HepG2 (cell line): ENCODE measurements at regions not wholly inside any gene's neighbourhood (a gene's known extent, or its start where the extent isn't known, plus 50 kb on each side); places are given as distances from the start of the nearest gene placed in this dataset.
A peak's percentile ranks its signal among the peaks of the same experiment; 100 is the strongest.

Experiments used
- DNMT3B ChIP-seq: conservative IDR thresholded peaks from 2 replicates; pipeline ENCODE4 v1.6.1; 2016; ENCODE audit warnings: missing biosample characterization, control low read depth
- EP300 ChIP-seq, 3 experiments: sonication (generic) in 1 of 3; formaldehyde crosslinking in 1 of 3; IDR thresholded peaks; 2 replicates each; pipeline versions ENCODE4 v1.5.1 to v1.6.1; 2011 to 2020; ENCODE audit warnings: low read depth in 2 of 3, low read length in 2 of 3, borderline replicate concordance in 1 of 3, improper control_type of control experiment in 1 of 3, mild to moderate bottlenecking in 1 of 3, missing genetic modification reagents in 1 of 3, moderate library complexity in 1 of 3
- MTF2 ChIP-seq: sonication (generic); formaldehyde crosslinking; IDR thresholded peaks from 2 replicates; pipeline ENCODE4 v1.5.0; 2020; ENCODE audit warnings: missing genetic modification reagents, borderline replicate concordance
- NRL ChIP-seq: sonication (generic); formaldehyde crosslinking; IDR thresholded peaks from 2 replicates; pipeline ENCODE4 v1.5.0; 2020; ENCODE audit warnings: missing genetic modification reagents, mild to moderate bottlenecking, moderate library complexity, borderline replicate concordance
- SIN3B ChIP-seq: fragments of 150-350 bp; IDR thresholded peaks from 2 replicates; pipeline ENCODE4 v1.6.1; 2014; ENCODE audit warnings: low read length
- SMYD3 ChIP-seq: sonication (generic); formaldehyde crosslinking; IDR thresholded peaks from 2 replicates; pipeline ENCODE4 v1.8.1; 2023; ENCODE audit warnings: mild to moderate bottlenecking, missing genetic modification reagents
- ZFY ChIP-seq: sonication (generic); formaldehyde crosslinking; IDR thresholded peaks from 2 replicates; pipeline ENCODE4 v1.4.0; 2020; ENCODE audit warnings: missing genetic modification reagents
- ZNF446 ChIP-seq: sonication (generic); formaldehyde crosslinking; IDR thresholded peaks from 2 replicates; pipeline ENCODE4 v1.5.0; 2020; ENCODE audit warnings: mild to moderate bottlenecking, missing genetic modification reagents
- ZNF720 ChIP-seq: sonication (generic); formaldehyde crosslinking; IDR thresholded peaks from 2 replicates; pipeline ENCODE4 v1.4.0; 2020; ENCODE audit warnings: missing genetic modification reagents
- ZNF777 ChIP-seq: sonication (generic); formaldehyde crosslinking; IDR thresholded peaks from 2 replicates; pipeline ENCODE4 v1.4.0; 2020; ENCODE audit warnings: missing genetic modification reagents
- ZNF780A ChIP-seq: sonication (generic); formaldehyde crosslinking; IDR thresholded peaks from 2 replicates; pipeline ENCODE4 v1.8.0; 2022; ENCODE audit warnings: mild to moderate bottlenecking, missing genetic modification reagents, moderate library complexity
- ZNF816 ChIP-seq: sonication (generic); formaldehyde crosslinking; IDR thresholded peaks from 2 replicates; pipeline ENCODE4 v1.8.0; 2022; ENCODE audit warnings: missing genetic modification reagents, mild to moderate bottlenecking, borderline replicate concordance
- ZSCAN21 ChIP-seq: sonication (generic); formaldehyde crosslinking; IDR thresholded peaks from 2 replicates; pipeline ENCODE4 v1.8.0; 2022; ENCODE audit warnings: mild to moderate bottlenecking, missing genetic modification reagents, moderate library complexity, borderline replicate concordance
- TF ChIP-seq, protein P1 (sequence below): sonication (generic); formaldehyde crosslinking; IDR thresholded peaks from 2 replicates; pipeline ENCODE4 v1.5.1; 2020; ENCODE audit warnings: mild to moderate bottlenecking, moderate library complexity, missing genetic modification reagents
- TF ChIP-seq, protein P2 (sequence below), 2 experiments: sonication (generic) in 1 of 2; formaldehyde crosslinking in 1 of 2; IDR thresholded peaks; 2 replicates each; pipeline versions ENCODE4 v1.6.1 to v1.9.0; 2014 to 2022; ENCODE audit warnings: antibody characterized with exemption in 1 of 2, borderline replicate concordance in 1 of 2, inconsistent platforms in 1 of 2, low read depth in 1 of 2, missing genetic modification reagents in 1 of 2
- TF ChIP-seq, protein P3 (sequence below): sonication (generic); formaldehyde crosslinking; IDR thresholded peaks from 2 replicates; pipeline ENCODE4 v1.4.0; 2020; ENCODE audit warnings: missing genetic modification reagents, mild to moderate bottlenecking, borderline replicate concordance

DNA sequence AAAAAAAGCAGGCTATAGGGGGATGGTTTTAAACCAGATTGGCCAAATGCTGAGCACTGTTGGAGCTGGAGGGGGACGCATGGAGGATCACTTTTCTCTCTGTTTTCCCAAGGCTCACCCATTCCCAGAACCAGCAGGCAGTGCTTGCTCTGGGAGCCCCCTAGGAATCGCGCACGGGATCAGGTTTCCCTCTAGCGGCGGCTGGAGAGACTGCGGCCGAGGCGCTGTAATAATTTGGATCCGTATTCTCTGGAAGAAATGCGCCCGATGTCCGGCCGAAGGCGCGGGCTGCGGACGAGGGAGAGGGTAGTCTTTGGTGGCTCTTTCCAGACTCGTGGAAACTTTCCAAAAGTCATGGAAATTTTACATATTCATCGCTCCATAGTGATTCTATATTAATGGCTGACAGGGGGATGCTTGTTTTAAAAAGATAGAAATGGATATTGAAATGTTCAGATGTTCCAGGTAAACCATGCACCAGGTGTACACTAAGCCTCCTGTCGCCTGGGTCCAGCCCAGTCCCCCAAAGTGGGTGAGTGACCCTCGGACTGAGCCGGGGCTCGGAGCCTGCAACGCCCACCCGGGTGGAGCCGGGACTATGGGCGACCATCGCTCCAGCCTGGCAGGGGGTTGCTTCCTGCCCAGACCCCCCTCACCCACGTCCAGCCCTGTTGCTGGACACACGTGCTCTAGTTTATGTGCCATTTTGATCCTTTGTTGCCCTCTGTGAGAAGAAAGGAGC is 78.7 kb upstream of the PHACTR3 start (continued):
- TF ChIP-seq, protein P1, sequence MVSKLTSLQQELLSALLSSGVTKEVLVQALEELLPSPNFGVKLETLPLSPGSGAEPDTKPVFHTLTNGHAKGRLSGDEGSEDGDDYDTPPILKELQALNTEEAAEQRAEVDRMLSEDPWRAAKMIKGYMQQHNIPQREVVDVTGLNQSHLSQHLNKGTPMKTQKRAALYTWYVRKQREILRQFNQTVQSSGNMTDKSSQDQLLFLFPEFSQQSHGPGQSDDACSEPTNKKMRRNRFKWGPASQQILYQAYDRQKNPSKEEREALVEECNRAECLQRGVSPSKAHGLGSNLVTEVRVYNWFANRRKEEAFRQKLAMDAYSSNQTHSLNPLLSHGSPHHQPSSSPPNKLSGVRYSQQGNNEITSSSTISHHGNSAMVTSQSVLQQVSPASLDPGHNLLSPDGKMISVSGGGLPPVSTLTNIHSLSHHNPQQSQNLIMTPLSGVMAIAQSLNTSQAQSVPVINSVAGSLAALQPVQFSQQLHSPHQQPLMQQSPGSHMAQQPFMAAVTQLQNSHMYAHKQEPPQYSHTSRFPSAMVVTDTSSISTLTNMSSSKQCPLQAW (CRISPR knock-in tag), result 0 out of 2 replicates have a peak, but pooled peaks have one; percentile 21
- TF ChIP-seq ZFY (CRISPR knock-in tag) (no peak), ZNF446 (CRISPR knock-in tag) (no peak), SMYD3 (no peak), ZSCAN21 (CRISPR knock-in tag) (no peak), ZNF720 (no peak), EP300 (IDR thresholded peaks at IDR 0.05; ENCODE audit: low read depth in 2 of 2, low read length in 2 of 2) (0 out of 4 replicates have a peak, but pooled peaks of 1 of the 2 experiments have one; percentile 12), EP300 (CRISPR knock-in tag; IDR thresholded peaks at IDR 0.05; ENCODE audit: borderline replicate concordance) (no peak), NRL (CRISPR knock-in tag) (no peak), SIN3B (no peak), DNMT3B (CRISPR knock-in tag) (no peak), ZNF780A (CRISPR knock-in tag) (no peak), ZNF816 (CRISPR knock-in tag) (no peak), MTF2 (CRISPR knock-in tag) (no peak), ZNF777 (CRISPR knock-in tag) (no peak)
- TF ChIP-seq, protein P2, sequence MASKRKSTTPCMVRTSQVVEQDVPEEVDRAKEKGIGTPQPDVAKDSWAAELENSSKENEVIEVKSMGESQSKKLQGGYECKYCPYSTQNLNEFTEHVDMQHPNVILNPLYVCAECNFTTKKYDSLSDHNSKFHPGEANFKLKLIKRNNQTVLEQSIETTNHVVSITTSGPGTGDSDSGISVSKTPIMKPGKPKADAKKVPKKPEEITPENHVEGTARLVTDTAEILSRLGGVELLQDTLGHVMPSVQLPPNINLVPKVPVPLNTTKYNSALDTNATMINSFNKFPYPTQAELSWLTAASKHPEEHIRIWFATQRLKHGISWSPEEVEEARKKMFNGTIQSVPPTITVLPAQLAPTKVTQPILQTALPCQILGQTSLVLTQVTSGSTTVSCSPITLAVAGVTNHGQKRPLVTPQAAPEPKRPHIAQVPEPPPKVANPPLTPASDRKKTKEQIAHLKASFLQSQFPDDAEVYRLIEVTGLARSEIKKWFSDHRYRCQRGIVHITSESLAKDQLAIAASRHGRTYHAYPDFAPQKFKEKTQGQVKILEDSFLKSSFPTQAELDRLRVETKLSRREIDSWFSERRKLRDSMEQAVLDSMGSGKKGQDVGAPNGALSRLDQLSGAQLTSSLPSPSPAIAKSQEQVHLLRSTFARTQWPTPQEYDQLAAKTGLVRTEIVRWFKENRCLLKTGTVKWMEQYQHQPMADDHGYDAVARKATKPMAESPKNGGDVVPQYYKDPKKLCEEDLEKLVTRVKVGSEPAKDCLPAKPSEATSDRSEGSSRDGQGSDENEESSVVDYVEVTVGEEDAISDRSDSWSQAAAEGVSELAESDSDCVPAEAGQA (IDR thresholded peaks at IDR 0.05; ENCODE audit: low read depth), result no peak
- TF ChIP-seq, protein P2 (CRISPR knock-in tag; IDR thresholded peaks at IDR 0.05; ENCODE audit: borderline replicate concordance), result no peak
- TF ChIP-seq, protein P3, sequence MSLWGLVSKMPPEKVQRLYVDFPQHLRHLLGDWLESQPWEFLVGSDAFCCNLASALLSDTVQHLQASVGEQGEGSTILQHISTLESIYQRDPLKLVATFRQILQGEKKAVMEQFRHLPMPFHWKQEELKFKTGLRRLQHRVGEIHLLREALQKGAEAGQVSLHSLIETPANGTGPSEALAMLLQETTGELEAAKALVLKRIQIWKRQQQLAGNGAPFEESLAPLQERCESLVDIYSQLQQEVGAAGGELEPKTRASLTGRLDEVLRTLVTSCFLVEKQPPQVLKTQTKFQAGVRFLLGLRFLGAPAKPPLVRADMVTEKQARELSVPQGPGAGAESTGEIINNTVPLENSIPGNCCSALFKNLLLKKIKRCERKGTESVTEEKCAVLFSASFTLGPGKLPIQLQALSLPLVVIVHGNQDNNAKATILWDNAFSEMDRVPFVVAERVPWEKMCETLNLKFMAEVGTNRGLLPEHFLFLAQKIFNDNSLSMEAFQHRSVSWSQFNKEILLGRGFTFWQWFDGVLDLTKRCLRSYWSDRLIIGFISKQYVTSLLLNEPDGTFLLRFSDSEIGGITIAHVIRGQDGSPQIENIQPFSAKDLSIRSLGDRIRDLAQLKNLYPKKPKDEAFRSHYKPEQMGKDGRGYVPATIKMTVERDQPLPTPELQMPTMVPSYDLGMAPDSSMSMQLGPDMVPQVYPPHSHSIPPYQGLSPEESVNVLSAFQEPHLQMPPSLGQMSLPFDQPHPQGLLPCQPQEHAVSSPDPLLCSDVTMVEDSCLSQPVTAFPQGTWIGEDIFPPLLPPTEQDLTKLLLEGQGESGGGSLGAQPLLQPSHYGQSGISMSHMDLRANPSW (CRISPR knock-in tag), result no peak
